HuH-7.5 (cell line): ENCODE measurements at regions not wholly inside any gene's neighbourhood (a gene's known extent, or its start where the extent isn't known, plus 50 kb on each side); places are given as distances from the start of the nearest gene placed in this dataset.
"Not testable (repeated sequence)": the region's sequence is repeated elsewhere in the genome, so short reads cannot be mapped to it uniquely, and the experiment has no call there.

ENCODE experiments used
- DNase-seq: peaks from one replicate; pipeline ENCODE4 v3.0.0; 2011; ENCODE audit warnings: low spot score

DNA sequence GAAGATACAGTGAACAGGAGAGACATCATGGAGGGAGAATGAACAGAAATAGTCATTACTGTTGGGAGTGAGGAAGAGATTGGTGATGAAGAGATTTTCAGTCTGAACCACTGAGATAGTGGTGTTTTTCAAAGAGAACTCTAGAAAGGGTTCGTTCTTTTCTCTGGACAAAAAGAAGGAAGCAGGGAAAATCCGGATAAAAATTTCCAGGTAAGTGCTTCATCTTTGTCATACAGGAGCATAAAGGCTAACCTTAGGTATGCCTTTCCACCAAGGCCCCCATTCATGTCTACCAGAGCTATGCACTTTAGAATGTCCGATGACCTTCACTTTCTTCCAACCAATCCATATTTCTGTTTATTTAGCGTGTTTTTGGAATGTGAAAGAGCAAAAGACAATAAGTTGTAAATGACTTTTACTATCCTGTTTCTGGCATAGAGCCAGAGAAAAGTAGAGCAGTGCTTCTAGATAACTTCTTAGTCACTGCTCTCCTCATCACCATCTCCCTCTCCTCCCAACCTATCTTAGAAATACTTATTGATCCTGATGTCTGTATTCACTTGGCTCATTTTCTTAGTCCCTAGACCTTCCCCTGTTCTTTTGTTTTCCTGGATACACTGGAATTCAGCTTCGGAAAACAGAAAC is 116.5 kb downstream of the TTC6 start:
- DNase-seq, result no peak

DNA sequence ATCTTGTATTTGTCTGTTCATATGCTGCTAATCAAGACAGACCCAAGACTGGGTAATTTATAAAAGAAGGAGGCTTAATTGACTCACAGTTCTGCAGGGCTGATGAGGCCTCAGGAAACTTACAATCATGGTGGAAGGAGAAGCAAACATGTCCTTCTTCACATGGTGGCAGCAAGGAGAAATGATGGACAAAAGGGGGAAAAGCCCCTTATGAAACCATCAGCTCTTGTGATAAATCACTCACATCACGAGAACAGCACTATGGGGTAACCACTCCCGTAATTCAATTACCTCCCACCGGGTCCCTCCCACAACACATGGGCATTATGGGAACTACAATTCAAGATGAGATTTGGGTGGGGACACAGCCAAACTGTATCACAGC is 117.0 kb downstream of the TTC6 start:
- DNase-seq, result not testable (repeated sequence)

DNA sequence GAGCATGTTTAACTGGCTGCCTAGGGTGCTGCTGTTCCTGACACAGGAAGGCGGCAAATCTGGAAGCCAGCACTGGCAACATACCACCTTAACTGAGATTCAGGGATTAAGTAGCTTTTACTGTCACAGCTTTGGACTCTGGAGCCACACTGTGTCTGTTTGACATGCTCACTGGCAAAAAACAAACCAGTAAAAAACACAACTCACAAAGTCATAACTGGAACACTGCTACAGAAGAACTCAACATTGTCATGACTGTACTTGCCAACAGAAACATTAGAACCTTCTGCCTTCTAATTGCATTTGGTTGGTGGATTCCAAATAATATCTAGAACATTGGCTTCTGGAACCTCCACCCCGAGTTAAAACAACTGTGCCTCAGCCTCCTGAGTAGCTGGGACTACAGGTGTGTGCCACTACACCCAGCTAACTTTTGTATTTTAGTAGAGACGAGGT is 117.6 kb downstream of the TTC6 start:
- no peak for DNase-seq

DNA sequence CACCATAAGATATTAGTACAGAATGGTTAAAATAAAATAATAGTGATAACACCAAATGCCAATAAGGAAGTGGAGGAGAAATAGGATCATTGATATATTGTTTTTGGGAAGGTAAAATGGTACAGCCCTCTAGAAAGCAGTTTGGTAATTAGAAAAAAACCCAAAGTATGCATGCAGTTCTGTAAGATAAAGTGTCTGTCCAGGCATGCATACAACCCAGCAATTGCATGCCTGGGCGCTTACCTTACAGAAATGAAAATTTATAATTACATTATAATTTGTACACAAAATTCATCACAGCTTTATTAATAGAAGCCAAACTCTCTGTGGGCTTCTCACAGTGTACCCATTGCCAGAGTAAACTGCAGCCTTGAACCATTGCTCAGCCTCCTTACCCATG is 124.7 kb downstream of the TTC6 start:
- no peak for DNase-seq

DNA sequence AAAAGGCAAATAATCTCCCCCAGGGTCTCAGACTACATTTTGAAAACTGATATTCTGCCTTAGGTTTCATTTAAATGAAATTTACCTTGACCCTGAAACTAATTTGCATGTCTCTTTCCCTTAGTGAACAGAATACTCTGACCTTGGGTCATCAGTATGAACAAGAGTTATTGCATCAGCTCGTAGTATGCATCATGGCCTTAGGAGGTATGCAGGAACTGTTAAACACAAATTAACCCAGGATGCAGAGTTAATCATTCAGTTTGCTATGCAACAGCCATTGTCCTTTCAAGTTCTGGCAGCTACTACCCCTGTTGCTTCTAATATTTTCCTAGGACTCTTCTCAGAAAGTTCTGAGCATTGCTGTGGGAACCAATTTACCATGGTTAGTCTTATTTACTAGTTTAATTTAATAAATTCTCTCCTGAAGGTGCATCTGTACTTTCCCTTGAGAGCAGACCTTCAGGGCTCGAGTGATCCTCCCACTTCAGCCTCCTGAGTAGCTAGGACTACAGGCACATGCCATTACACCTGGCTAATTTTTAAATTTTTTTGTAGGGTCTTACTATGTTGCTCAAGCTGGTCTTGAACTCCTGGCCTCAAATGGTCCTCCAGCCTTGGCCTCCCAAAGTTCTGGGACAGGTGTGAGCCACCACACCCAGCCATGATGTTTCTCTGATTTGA is 126.7 kb downstream of the TTC6 start:
- peak; percentile 16 for DNase-seq

DNA sequence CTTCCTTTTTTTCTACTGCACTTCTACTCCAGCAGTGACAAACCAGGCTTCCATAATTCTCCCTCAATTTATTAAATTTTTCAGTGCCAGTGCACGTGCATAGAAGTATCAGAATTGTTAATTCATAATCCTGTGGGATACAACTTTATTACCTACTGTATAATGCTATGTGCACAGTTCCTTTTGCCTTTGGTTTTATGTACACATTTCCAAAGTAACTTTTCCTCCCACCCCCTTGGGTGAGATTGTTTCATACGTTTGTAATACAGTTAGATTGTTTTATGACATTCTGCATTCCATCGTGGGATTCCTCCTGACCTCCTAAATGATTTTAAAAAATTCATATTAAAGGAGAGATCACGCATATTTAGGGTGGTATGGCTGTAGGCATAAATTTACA is 128.1 kb downstream of the TTC6 start:
- DNase-seq, result no peak

DNA sequence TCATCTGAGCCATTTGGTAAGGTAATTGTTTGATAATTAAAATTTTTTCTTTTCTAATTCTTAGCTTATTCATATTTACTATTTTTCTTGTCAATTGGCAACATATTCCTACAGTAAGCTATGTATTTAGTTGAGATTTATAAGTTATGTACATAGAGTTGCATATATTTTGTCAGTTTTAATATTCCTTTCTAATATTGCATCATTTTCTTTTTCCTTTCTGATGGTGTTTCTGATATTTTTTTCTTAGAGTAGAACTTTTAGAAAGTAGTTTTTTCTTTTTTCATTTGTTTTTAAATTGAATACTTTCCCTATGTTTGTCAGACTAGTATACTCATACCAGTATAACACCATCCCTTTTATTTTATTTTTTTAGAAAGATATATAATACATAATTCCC is 131.3 kb downstream of the TTC6 start:
- no peak for DNase-seq

DNA sequence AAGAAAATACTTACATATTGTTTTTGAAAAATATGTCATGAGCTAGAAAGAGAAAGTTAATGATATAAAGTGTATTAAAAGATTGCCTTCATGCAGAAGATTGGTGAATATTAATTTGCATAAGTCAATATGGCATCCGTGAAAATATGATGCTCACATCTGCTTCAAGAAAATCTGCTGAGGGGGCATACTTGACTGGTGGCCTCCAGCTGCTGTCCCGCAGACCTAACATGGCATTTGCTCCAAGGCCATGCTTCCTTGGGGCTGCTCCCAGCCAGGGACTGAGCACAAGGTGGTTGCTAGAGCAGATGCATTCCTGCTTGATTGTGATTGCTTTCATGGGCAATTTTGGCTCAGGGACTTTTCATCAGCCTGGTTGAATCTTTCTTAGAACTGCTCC is 133.8 kb downstream of the TTC6 start:
- no peak for DNase-seq

DNA sequence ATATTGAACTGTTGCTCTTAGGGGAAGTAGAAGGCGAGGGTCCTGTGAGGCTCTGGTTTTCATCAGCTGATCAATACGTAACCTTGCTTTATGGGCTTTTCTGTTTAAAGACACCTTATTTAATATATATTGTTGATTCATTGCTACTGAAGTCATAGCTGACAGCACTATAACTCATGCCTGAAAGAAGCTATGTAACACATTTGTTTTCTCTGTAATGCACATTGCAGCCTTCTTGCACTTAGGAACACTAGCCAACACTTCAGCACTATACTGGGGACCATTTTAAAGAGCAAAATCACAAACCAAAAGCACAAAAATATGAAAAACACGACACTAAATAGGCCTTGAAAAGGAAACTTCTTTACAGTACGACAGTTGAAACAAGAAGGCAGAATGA is 135.7 kb downstream of the TTC6 start:
- DNase-seq, result no peak

DNA sequence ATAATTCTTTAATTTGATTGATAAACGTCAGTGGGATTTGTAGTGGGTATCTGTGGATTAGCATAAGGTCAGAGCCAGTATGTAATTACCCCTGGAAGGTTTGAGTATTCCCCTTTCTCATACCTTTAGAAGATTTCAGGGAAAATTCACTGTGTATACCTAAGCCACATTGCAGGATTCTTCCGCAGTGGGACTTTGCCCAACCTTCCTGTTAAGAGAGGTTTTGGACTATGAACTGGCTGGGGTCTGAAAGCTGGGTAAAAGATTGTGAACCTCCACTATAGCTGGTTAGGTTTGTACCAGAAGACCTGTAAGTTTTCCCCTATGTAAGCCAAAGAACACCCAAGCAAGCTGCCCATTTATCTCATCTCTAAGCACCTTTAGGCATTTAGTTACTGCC is 150.2 kb downstream of the TTC6 start:
- DNase-seq, result no peak

DNA sequence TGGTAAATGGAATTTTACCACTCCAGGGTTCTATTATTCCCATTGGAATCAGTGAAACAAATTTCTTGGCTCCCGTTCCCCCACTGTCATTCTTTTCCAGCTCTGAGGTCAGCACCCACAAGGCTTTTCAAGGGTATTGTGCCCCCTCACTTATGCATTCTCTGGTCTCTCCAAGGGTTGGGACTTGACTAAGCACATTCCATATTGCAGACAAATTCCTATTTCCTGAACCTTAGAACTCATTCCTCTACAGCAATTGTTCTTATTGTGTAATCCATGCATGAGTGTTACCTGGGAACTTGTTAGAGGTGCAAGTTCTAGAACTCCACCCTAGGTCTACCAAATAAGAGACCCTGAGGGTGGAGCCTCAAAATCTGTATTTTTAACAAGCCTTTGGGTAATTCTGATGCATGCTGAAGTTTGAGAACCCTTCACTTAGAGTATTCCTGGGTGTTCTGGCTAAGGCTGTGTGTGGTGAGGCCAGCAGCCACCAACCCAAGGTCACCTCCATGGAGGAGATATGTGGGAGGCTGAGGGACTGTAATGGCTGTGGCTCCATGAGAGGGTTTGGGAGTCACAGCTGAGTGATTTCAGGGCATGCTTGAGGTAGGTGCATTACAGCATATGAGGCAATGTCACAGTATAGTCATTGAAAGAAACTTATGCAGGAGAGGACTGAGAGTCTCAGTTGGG is 150.9 kb downstream of the TTC6 start:
- DNase-seq, result no peak

DNA sequence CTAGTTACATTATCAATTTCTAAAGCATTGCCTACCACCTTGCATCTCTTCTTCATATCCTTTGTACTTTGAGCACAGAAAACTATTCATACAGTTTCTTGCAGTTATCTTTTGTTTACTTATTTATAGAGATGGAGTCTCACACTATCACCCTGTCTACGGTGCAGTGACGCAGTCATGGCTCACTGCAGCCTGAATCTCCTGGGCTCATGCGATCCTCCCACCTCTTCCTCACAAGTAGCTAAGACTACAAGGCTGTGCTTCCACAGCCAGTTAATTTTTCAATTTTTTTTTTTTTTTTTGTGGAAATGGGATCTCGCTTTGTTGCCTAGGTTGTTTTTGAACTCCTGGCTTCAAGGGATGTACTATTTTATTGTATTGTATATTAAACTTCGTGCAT is 158.0 kb downstream of the TTC6 start:
- no peak for DNase-seq

DNA sequence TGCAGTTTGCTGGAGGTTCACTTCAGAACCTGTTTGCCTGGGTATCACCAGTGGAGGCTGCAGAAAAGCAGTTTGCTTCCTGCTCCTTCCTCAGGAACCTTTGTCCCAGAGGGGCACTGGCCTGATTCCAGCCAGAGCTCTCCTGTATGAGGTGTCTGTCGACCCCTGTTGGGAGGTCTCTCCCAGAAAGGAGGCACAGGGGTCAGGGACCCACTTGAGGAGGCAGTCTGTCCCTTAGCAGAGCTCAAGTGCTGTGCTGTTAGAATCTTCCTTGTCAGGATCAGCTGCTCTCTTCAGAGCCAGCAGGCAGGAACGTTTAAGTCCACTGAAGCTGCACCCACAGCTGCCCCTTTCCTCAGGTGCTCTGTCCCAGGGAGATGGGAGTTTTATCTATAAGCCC is 164.8 kb downstream of the TTC6 start:
- DNase-seq, result not testable (repeated sequence)

DNA sequence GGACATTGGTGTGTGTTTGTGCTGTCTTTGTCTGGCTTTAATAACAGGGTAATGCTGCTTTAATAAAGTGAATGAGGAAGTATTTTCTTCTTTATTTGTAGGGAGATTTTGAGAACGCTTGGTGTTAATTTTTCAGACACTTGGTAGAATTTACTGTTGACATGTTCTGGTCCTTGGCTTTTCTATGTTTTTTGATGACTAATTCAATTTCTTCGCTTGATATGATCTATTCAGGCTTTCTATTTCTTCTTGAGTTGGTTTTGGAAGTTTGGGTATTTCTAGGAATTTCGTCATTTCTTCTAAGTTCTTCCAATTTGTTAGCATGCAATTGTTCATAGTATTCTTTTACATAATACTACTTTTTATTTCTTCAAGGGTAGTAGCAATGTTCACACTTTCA is 167.8 kb downstream of the TTC6 start:
- DNase-seq, result no peak

DNA sequence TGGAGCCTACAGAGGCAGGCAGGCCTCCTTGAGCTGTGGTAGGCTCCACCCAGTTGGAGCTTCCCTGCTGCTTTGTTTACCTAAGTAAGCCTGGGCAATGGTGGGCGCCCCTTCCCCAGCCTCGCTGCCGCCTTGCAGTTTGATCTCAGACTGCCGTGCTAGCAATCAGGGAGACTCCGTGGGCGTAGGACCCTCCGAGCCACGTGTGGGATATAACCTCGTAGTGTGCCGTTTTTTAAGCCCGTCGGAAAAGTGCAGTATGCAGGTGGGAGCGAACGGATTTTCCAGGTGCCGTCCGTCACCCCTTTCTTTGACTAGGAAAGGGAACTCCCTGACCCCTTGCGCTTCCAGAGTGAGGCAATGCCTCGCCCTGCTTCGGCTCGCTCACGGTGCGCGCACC is 176.9 kb downstream of the TTC6 start:
- DNase-seq, result not testable (repeated sequence)

DNA sequence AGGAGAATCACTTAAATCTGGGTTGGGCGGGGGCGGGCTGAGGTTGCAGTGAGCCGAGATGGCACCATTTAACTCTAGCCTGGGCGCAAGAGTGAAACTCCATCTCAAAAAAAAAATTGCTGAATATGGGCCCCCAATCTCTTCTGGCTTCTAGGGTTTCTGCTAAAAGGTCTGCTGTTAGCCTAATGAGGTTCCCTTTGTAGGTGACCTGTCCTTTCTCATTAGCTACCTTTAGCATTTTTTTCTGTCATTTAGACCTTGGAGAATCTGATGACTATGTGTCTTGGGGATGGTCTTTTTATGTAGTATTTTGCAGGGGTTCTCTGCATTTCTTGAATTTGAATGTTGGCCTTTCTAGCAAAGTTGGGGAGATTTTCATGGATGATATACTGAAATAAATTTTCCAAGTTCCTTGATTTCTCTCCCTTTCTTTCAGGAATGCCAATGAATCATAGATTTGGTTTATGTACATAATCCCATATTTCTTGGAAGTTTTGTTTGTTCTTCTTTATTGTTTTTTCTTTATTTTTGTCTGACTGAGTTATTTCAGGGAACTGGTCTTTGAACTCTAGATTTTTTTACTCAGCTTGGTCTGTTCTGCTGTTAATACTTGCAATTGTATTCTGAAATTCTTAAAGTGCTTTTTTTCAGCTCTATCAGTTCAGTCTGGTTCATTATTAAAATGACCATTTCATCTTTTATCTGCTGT is 181.5 kb downstream of the TTC6 start:
- DNase-seq, result no peak

DNA sequence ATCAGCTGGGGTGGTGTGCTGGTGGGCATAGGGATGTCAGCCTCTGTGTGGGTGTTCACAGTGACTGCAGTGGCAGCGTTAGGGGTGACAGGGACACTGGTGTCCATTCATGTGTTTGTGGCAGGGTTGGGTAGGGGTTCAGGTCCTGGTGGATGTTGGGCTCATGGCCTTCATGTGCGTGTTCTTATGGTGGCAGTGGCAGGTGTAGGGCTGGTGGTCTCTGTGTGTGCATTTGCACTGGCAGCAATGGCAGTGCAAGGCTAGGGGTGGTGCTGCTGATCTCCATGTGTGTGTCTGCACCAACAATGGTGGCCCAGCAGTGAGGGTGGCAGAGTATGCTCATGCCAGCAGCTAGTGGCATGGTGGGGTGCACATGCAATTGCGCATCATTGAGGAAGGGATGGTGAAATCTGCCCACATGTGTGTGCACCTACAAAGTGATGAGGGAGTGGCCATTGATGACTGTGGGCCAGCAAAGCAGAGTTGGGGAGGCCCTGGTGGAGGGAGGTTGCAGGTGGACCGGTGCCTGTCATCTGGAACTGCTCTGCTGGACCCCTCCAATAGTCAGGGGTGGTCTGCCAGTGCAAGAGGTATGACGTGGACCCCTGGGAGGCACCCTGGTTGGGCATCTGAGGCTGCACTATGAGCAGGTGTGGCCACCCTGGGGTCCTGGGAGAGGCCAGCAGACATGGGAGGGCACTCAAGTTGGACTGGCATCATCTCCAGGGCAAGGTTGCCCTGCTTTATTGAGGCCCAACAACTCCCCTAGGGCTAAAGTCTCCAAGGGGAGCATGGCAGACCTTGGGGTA is 182.9 kb downstream of the TTC6 start:
- DNase-seq, result no peak

DNA sequence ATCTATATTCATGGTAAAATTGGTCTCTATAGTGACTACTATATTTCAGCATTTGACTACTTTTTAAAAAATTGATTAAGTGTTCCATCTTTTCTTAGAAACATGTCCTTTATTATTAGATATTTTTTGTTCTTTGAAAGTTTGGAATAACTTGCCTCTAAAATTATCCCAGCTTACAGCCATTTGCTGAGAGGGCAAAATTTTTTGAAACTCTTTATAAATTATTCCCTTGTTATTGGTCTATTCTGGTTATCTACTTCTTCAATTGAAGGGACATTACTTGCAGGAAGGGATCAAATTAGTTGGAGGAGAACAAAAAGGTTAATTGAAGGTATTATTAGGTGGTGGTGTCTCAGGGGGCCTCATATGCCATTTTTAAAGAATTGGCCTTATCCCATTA is 184.1 kb downstream of the TTC6 start:
- no peak for DNase-seq

DNA sequence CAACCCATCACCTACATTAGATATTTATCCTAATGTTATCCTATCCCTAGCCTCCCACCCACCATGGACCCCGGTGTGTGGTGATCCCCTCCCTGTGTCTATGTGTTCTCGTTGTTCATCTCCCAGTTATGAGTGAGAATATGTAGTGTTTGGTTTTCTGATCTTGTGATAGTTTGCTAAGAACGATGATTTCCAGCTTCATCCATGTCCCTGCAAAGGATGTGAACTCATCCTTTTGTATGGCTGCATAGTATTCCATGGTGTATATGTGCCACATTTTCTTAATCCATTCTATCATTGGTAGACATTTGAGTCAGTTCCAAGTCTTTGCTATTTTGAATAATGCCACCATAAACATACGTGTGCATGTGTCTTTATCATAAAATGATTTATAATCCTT is 185.3 kb downstream of the TTC6 start:
- DNase-seq, result not testable (repeated sequence)

DNA sequence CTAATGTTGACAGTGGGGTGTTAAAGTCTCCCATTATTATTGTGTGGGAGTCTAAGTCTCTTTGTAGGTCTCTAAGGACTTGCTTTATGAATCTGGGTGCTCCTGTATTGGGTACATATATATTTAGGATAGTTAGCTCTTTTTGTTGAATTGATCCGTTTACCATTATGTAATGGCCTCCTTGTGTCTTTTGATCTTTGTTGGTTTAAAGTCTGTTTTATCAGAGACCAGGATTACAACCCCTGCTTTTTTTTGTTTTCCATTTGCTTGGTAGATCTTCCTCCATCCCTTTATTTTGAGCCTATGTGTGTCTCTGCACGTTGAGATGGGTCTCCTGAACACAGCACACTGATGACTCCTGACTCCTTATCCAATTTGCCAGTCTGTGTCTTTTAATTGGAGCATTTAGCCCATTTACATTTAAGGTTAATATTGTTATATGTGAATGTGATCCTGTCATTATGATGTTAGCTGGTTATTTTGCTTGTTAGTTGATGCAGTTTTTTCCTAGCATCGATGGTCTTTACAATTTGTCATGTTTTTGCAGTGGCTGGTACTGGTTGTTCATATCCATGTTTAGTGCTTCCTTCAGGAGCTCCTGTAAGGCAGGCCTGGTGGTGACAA is 188.9 kb downstream of the TTC6 start:
- DNase-seq, result not testable (repeated sequence)

DNA sequence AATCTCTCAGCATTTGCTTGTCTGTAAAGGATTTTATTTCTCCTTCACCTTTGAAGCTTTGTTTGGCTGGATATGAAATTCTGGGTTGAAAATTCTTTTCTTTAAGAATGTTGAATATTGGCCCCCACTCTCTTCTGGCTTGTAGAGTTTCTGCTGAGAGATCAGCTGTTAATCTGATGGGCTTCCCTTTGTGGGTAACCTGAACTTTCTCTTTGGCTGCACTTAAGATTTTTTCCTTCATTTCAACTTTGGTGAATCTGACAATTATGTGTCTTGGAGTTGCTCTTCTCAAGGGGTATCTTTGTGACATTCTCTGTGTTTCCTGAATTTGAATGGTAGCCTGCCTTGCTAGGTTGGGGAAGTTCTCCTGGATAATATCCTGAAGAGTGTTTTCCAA is 189.4 kb downstream of the TTC6 start:
- DNase-seq, result not testable (repeated sequence)
